ENCODE measurements at regions not wholly inside any gene's neighbourhood (a gene's known extent, or its start where the extent isn't known, plus 50 kb on each side); places are given as distances from the start of the nearest gene placed in this dataset.
A peak's percentile ranks its signal among the peaks of the same experiment; 100 is the strongest.

DNA sequence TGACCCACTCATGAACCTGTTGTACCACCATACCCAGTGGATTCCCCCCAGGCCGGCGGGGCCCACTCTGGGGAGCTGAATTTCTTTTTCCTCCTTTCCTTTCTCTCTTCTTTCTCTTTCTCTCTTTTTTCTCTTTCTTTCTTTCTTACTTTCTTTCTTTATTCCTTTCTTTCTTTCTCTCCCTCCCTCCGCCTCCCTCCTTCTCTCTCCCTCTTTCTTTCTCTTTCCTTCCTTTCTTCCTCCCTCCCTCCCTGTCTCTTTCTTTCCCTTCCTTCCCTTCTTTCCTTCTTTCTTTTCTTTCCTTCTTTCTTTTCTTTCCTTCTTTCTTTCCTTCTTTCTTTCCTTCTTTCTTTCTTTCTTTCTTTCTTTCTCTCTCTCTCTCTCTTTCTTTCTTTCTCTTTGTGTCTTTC, 327.7 kb downstream of the ZNF536 start:
- no peak for DNase-seq (ENCODE audit: low spot score)
- TF ChIP-seq, protein P1, sequence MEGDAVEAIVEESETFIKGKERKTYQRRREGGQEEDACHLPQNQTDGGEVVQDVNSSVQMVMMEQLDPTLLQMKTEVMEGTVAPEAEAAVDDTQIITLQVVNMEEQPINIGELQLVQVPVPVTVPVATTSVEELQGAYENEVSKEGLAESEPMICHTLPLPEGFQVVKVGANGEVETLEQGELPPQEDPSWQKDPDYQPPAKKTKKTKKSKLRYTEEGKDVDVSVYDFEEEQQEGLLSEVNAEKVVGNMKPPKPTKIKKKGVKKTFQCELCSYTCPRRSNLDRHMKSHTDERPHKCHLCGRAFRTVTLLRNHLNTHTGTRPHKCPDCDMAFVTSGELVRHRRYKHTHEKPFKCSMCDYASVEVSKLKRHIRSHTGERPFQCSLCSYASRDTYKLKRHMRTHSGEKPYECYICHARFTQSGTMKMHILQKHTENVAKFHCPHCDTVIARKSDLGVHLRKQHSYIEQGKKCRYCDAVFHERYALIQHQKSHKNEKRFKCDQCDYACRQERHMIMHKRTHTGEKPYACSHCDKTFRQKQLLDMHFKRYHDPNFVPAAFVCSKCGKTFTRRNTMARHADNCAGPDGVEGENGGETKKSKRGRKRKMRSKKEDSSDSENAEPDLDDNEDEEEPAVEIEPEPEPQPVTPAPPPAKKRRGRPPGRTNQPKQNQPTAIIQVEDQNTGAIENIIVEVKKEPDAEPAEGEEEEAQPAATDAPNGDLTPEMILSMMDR (IDR thresholded peaks at IDR 0.05; ENCODE audit: extremely low read depth, missing control alignments): no peak

DNA sequence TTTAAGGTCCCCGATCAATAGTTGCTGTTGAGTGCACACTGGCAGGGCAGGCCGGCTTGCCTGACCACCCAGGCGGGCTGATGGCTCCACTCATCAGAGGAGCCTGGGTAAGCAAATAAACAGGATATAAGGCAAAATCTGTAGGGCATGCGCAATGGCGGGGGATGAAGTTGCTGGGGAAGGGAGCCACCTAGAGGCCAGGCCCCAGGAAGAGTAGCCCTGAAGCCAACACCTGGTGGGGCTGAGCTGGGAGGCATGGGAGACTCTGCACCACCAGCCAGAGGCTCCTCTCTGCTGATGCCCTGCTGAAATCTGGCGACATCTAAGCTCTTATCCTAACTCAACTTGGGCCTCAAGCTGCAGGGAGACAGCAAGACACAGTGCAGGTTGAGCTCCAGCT, 324.3 kb downstream of the ZNF536 start:
- no peak for DNase-seq (ENCODE audit: low spot score)
- TF ChIP-seq, protein P1 (IDR thresholded peaks at IDR 0.05; ENCODE audit: extremely low read depth, missing control alignments): peak; percentile 12

DNA sequence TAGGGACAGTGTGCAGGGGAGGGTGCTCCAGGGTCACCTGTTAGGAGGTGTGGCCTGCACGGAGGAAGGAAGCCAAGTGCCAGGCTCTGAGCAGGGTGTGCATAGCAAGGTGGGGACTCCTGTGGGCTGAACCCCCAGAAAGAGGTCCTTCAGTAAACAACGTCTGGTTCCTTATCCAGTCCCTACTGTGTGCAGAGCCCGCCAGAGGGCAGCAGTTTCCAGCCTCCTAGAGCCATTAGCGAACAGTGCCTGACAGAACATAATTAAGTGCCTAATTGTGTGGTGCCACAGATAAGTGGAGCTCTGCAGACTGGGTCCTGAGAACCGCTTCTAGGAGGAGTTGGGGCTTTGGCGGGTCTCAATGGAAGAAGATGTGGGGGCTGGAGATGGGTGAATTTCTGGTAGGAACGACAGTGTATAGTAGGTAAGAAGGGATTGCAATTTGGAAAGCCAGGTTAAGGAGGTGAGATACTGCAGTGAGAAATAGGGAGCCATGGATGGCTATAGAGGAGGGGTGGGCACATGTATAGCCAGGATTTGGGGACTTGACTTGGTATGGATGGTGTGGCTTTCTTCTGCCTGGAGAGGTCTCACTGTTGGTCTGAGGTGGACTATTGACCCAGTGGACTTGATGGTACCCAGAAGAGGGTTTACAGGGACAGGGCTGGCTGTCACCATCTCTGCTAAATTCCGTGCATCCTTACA, 323.1 kb downstream of the ZNF536 start:
- TF ChIP-seq, protein P1 (IDR thresholded peaks at IDR 0.05; ENCODE audit: extremely low read depth, missing control alignments): no peak
- DNase-seq (ENCODE audit: low spot score): no peak

DNA sequence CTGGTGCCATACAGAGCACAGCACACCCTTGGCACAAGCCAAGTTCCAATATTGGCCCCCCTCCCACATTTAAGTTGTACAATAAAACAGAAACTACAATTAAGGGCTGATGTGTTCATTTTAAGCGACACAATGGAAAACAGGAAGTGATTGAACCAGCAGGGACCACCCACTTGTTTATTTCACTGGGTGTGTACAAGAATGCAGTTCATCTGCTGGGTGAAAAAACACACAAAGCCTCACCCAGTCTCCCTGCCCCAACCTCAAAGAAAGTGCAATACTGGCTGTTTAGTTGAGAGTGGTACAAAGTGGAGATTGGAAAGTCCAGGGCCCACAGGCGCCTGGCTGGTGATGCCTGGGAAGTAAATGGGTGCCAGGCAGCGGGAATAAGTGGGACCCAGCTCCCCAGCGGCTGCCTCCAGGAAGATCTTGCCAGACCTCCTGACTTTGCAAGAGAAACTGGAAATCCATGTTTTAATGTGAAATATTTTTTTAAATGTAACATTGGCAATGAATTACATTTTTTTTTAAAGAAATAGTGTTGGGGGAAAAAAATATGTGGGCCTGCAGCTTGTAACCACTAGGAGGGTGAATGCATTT, 322.1 kb downstream of the ZNF536 start:
- DNase-seq (ENCODE audit: low spot score): no peak
- TF ChIP-seq, protein P1 (IDR thresholded peaks at IDR 0.05; ENCODE audit: extremely low read depth, missing control alignments): no peak

DNA sequence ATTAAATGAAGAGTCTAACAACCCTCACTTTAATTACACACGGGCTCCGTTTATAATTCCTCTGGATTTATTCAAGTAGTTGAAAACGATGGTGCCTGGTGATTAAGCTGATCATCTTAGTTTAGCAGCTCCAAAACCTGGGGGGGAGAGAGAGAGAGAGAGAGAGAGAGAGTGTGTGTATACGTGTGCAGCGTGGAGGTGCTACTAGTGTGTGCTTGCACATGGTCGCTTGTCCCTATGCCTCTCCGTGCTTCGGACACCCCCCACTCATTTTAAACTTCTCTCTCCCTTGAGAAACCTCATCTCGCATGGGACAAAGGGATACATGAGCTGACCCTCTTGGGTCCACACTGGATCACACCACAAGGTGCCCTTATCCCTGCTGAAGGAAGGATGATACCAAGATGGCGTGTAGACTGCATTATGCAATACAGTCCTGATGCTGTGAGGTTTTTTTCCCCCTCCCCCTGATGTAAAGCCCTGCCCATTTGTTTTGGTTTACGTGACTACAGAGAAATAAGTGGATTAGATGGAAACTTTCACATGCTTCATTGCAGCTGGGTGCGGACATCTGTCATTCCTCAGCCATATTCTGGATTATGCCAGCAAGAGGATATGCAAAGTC, 320.8 kb downstream of the ZNF536 start:
- DNase-seq (ENCODE audit: low spot score): no peak
- TF ChIP-seq, protein P1 (IDR thresholded peaks at IDR 0.05; ENCODE audit: extremely low read depth, missing control alignments): no peak

DNA sequence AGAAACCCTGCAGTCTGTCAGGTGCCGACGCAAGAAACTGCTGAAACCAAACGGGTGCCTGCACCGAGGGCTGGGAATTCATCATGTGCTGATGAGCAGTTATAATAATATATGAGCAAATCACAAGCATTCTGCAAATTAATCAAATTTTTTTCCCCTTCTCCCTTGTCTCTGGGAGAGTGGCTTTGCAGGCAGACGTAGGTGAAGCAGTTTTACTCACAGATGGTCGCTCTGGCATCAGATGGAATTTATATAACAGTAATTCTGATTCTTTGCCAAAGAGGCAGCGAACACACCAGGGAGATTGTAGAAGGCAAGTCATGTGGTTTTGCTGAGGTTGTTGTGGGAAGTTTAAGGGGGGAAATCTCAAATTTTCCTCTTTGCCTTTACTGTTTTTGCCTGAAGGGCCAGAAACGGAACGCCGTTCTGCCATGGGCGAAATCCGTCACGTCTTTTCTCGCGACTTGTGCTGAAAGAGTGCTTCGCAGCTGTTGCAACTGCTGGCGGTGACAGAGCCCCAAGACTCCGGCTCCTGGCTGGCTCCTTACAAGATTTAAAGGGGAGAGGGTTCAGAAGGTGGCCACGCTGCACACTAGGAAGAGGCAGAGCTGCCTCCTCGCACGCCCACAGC, 320.1 kb downstream of the ZNF536 start:
- DNase-seq (ENCODE audit: low spot score): no peak
- TF ChIP-seq, protein P1 (IDR thresholded peaks at IDR 0.05; ENCODE audit: extremely low read depth, missing control alignments): no peak

DNA sequence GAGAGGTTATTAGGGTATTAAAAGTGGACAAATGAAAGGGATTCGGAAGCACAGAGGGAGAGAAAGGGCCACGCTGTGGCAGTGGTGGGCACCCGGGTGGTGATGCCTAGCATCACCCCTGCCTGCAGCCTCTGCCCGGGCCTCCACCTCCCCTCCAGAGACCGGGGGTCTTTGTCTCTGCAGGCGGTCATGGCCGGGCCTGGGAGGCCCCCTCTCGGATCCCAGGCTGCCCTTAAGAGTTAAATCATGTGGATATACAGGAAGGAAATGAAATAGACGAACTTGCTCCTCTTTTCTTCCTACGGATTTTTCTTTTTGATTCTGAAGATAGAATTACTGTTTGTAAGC, 319.6 kb downstream of the ZNF536 start:
- DNase-seq (ENCODE audit: low spot score): no peak
- TF ChIP-seq, protein P1 (IDR thresholded peaks at IDR 0.05; ENCODE audit: extremely low read depth, missing control alignments): no peak
